Liver (tissue), 8 donors: ENCODE measurements at regions not wholly inside any gene's neighbourhood (a gene's known extent, or its start where the extent isn't known, plus 50 kb on each side); places are given as distances from the start of the nearest gene placed in this dataset.

Experiments
- DNase-seq: peaks from one replicate; pipeline ENCODE4 v3.0.0-alpha.2; 2017; ENCODE audit warnings: low spot score
- H3K27ac ChIP-seq, 2 donors: one replicate each; pipeline ENCODE4 v1.7.0; 2013; ENCODE audit warnings: inconsistent platforms in 2 of 2, low read length in 2 of 2, control low read depth in 1 of 2, low read depth in 1 of 2, mild to moderate bottlenecking in 1 of 2
- H3K27me3 ChIP-seq, 4 donors: one replicate each; pipeline versions ENCODE4 v1.6.1 to v1.7.0; 2013; ENCODE audit warnings: low read length in 3 of 4, inconsistent platforms in 1 of 4, mild to moderate bottlenecking in 1 of 4, moderate library complexity in 1 of 4; ENCODE audit not compliant: control insufficient read depth in 4 of 4, insufficient read depth in 4 of 4
- H3K36me3 ChIP-seq, 4 donors: one replicate each; pipeline versions ENCODE4 v1.6.1 to v1.7.0; 2013; ENCODE audit warnings: low read length in 3 of 4, mild to moderate bottlenecking in 3 of 4, low read depth in 1 of 4, moderate library complexity in 1 of 4; ENCODE audit not compliant: control insufficient read depth in 4 of 4, insufficient read depth in 3 of 4
- H3K4me1 ChIP-seq, 4 donors: one replicate each; pipeline versions ENCODE4 v1.6.1 to v1.7.0; 2013; ENCODE audit warnings: low read length in 3 of 4, mild to moderate bottlenecking in 3 of 4, moderate library complexity in 1 of 4; ENCODE audit not compliant: control insufficient read depth in 4 of 4, insufficient read depth in 4 of 4
- H3K4me3 ChIP-seq, 3 donors: one replicate each; pipeline versions ENCODE4 v1.6.1 to v1.7.0; 2013; ENCODE audit warnings: low read length in 3 of 3, control low read depth in 1 of 3, low read depth in 1 of 3, mild to moderate bottlenecking in 1 of 3
- H3K9ac ChIP-seq, 2 donors: one replicate each; pipeline ENCODE4 v1.7.0; 2013; ENCODE audit warnings: low read length in 2 of 2, mild to moderate bottlenecking in 2 of 2, moderate library complexity in 2 of 2, control low read depth in 1 of 2, low read depth in 1 of 2
- H3K9me3 ChIP-seq, 4 donors: one replicate each; pipeline versions ENCODE4 v1.6.1 to v1.7.0; 2013; ENCODE audit warnings: low read length in 3 of 4; ENCODE audit not compliant: control insufficient read depth in 4 of 4
- CTCF ChIP-seq: fragments of 150-350 bp; IDR thresholded peaks from 2 replicates; pipeline ENCODE4 v1.5.1; 2017; ENCODE audit warnings: improper control_type of control experiment, low read depth, low read length; ENCODE audit not compliant: missing input control
- EGR1 ChIP-seq, 2 donors: IDR thresholded peaks; 2 replicates each; pipeline ENCODE4 v1.6.1; 2016 to 2018; ENCODE audit warnings: antibody characterized with exemption in 2 of 2, low read depth in 2 of 2
- GABPA ChIP-seq, 2 donors: IDR thresholded peaks in 1 of 2; conservative IDR thresholded peaks in 1 of 2; 2 replicates each; pipeline ENCODE4 v1.6.1; 2016; ENCODE audit warnings: antibody characterized with exemption in 2 of 2, mild to moderate bottlenecking in 1 of 2, moderate library complexity in 1 of 2
- HNF4A ChIP-seq, 2 donors: conservative IDR thresholded peaks; 2 replicates each; pipeline ENCODE4 v1.6.1; 2016; ENCODE audit warnings: antibody characterized with exemption in 2 of 2, mild to moderate bottlenecking in 2 of 2
- HNF4G ChIP-seq: IDR thresholded peaks from 2 replicates; pipeline ENCODE4 v1.6.1; 2016; ENCODE audit warnings: antibody characterized with exemption
- JUND ChIP-seq, 2 donors: IDR thresholded peaks; 2 replicates each; pipeline ENCODE4 v1.6.1; 2016; ENCODE audit warnings: antibody characterized with exemption in 2 of 2
- NR2F2 ChIP-seq: IDR thresholded peaks from 2 replicates; pipeline ENCODE4 v1.6.1; 2016; ENCODE audit warnings: antibody characterized with exemption
- RAD21 ChIP-seq, 2 donors: IDR thresholded peaks; 2 replicates each; pipeline ENCODE4 v1.6.1; 2016; ENCODE audit warnings: antibody characterized with exemption in 2 of 2, mild to moderate bottlenecking in 2 of 2
- SP1 ChIP-seq: IDR thresholded peaks from 2 replicates; pipeline ENCODE4 v1.6.1; 2018; ENCODE audit warnings: antibody characterized with exemption, mild to moderate bottlenecking
- TAF1 ChIP-seq: conservative IDR thresholded peaks from 2 replicates; pipeline ENCODE4 v1.6.1; 2016; ENCODE audit warnings: antibody characterized with exemption, mild to moderate bottlenecking
- YY1 ChIP-seq: IDR thresholded peaks from 2 replicates; pipeline ENCODE4 v1.6.1; 2016; ENCODE audit warnings: antibody characterized with exemption, mild to moderate bottlenecking
- WGBS: extraction: QIAGEN DNeasy Blood & Tissue Kit; methylation state at CpG from one replicate; pipeline ENCODE4 v1.1.7; 2013; 5-methylcytosine and 5-hydroxymethylcytosine counted together
- TF ChIP-seq, protein P1 (sequence below): IDR thresholded peaks from 2 replicates; pipeline ENCODE4 v1.6.1; 2016; ENCODE audit warnings: antibody characterized with exemption
- TF ChIP-seq, protein P2 (sequence below): IDR thresholded peaks from 2 replicates; pipeline ENCODE4 v1.6.1; 2016; ENCODE audit warnings: antibody characterized with exemption
- donor health status: healthy.
- donor health status: healthy.
- donor health status: healthy.
- donor health status: healthy.
- donor health status: healthy.

- TF ChIP-seq CTCF, result no peak
- TF ChIP-seq HNF4A (conservative IDR thresholded peaks at IDR 0.05), result no peak
- no peak for TF ChIP-seq TAF1
These were observed 1226.7 kb downstream of the NLGN4Y start (continued) for GRCh38 chrY:15751001-15751400.

- no peak for DNase-seq
- Histone ChIP-seq H3K27ac (no peak overlapping the region), H3K4me1 (no peaks in the 10 kb centered on the region), H3K36me3 (no peaks in the 10 kb centered on the region), H3K27me3 (no peaks in the 10 kb centered on the region), H3K9me3 (no peaks in the 10 kb centered on the region), H3K4me3 (no peak overlapping the region), H3K9ac (no peak overlapping the region)
- 88% methylated on average over 5 of the region's 5 CpGs for WGBS
- TF ChIP-seq JUND (IDR thresholded peaks at IDR 0.05) (no peak), RAD21 (IDR thresholded peaks at IDR 0.05) (no peak)
- TF ChIP-seq, protein P1, sequence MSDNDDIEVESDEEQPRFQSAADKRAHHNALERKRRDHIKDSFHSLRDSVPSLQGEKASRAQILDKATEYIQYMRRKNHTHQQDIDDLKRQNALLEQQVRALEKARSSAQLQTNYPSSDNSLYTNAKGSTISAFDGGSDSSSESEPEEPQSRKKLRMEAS, result no peak
These were observed 1231.9 kb downstream of the NLGN4Y start for GRCh38 chrY:15756266-15756665.

DNA sequence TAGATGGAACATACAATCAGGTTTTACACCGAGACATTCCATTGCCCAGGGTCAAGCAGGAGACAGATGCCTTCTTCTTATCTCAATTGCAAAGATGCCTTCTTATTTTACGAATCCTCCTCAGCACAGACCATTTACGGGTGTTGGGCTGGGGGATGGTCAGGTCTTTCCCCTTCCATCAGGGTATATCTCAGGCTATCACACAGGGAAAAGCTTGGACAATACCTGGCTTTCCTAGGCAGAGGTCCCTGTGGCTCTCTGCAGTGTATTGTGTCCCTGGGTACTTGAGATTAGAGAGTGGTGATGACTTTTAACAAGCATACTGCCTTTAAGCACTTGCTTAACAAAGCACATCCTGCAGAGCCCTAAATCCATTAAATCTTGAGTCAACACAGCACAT lies 1249.2 kb downstream of the NLGN4Y start:
- Histone ChIP-seq H3K27me3 (no peaks in the 10 kb centered on the region), H3K36me3 (no peaks in the 10 kb centered on the region), H3K9ac (no peak overlapping the region), H3K4me1 (no peaks in the 10 kb centered on the region), H3K9me3 (no peaks in the 10 kb centered on the region), H3K4me3 (no peak overlapping the region), H3K27ac (no peak overlapping the region)
- TF ChIP-seq HNF4G (no peak), RAD21 (IDR thresholded peaks at IDR 0.05) (no peak), TAF1 (no peak), YY1 (no peak), NR2F2 (no peak), GABPA (IDR thresholded peaks at IDR 0.05 in 1 of 2, conservative IDR thresholded peaks at IDR 0.05 in 1 of 2) (no peak), JUND (IDR thresholded peaks at IDR 0.05) (no peak)
- TF ChIP-seq, protein P2, sequence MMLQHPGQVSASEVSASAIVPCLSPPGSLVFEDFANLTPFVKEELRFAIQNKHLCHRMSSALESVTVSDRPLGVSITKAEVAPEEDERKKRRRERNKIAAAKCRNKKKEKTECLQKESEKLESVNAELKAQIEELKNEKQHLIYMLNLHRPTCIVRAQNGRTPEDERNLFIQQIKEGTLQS, result no peak
- DNase-seq, result no peak
- WGBS, result 61% methylated on average over 3 of the region's 3 CpGs

- Histone ChIP-seq H3K9ac (no peak overlapping the region), H3K27ac (no peak overlapping the region), H3K4me1 (no peaks in the 10 kb centered on the region), H3K9me3 (no peaks in the 10 kb centered on the region), H3K4me3 (no peak overlapping the region), H3K36me3 (no peaks in the 10 kb centered on the region), H3K27me3 (no peaks in the 10 kb centered on the region)
- WGBS, result 76% methylated on average over 3 of the region's 3 CpGs
- no peak for TF ChIP-seq YY1
- TF ChIP-seq, protein P1, result no peak
- no peak for TF ChIP-seq SP1
- TF ChIP-seq HNF4G, result no peak
- TF ChIP-seq JUND (IDR thresholded peaks at IDR 0.05), result no peak
- TF ChIP-seq EGR1 (IDR thresholded peaks at IDR 0.05; ENCODE audit: low read depth in 2 of 2), result no peak
- no peak for DNase-seq
These were observed 1251.6 kb downstream of the NLGN4Y start for GRCh38 chrY:15775880-15776279.
